OCI-LY1 (cell line): ENCODE measurements at regions not wholly inside any gene's neighbourhood (a gene's known extent, or its start where the extent isn't known, plus 50 kb on each side); places are given as distances from the start of the nearest gene placed in this dataset.

ENCODE experiments used
- CTCF ChIP-seq: fragments of 200-600 bp; sonication (generic), shearing (Covaris generic); IDR thresholded peaks from 2 replicates; pipeline ENCODE4 v1.5.1; 2017; ENCODE audit warnings: mild to moderate bottlenecking, antibody characterized with exemption, low read length, moderate library complexity, mixed read lengths
- EZH2 ChIP-seq: fragments of 200-600 bp; sonication (generic), shearing (Covaris generic); IDR thresholded peaks from 2 replicates; pipeline ENCODE4 v1.8.0; 2017; ENCODE audit warnings: borderline replicate concordance, mixed run types, mild to moderate bottlenecking, antibody characterized with exemption, low read length, moderate library complexity, mixed read lengths

DNA sequence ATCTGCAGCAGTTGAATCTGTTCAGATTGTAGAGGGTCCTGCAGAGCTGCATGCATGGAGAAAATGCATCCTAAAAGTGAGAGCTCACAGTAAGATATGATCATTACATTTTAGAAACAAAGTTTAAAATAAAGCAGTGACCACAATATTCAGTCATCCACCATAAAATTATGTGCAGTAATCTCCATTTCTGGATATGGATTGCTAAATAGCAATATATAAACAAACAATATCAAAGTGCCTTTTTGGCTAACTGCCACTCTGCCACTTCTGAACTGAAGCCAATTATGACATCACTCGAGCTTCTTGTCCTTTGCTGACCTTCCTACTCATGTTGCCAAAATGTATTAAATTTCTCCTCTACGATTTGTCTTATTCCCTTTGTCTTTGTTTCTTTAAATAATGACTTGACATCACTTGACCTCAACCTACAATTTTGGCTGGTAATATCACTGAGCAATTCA is 262.0 kb upstream of the CXADR start:
- TF ChIP-seq CTCF (no peak), EZH2 (no peak)
